GM10248 (cell line): ENCODE measurements at regions not wholly inside any gene's neighbourhood (a gene's known extent, or its start where the extent isn't known, plus 50 kb on each side); places are given as distances from the start of the nearest gene placed in this dataset.

Source experiments
- CTCF ChIA-PET: fragments of 300-600 bp; sonication (Branson Sonifier 250); formaldehyde crosslinking; extraction: SDS; loops from one replicate; lab custom pipeline; 2021; ENCODE audit warnings: antibody characterized with exemption; lab: Yijun Ruan, JAX
- POLR2A ChIA-PET: fragments of 350-650 bp; sonication (Branson Sonifier 250); formaldehyde crosslinking; extraction: SDS; loops from one replicate; lab custom pipeline; 2020; ENCODE audit warnings: antibody characterized with exemption; lab: Yijun Ruan, JAX
- DNase-seq: peaks from one replicate; pipeline ENCODE4 v3.0.0; 2012; ENCODE audit errors: extremely low spot score
- CTCF ChIP-seq: IDR thresholded peaks from 2 replicates; pipeline ENCODE4 v1.5.1; 2012; ENCODE audit warnings: mild to moderate bottlenecking, low read depth; ENCODE audit errors: extremely low read depth, missing control alignments, control extremely low read depth

GRCh38 chr6:159102373-159103160, 57.8 kb upstream of the TAGAP start:
- no peak for TF ChIP-seq CTCF
- CTCF ChIA-PET, result interaction anchor here (0.8 to 11.2 kb wide), 13 partner anchors 7 to 97 kb away, joined by 3 to 208 read pairs (median 16); partner anchors contain the start of genes RSPH3 and TAGAP
- no peak for DNase-seq
- POLR2A ChIA-PET, result no interaction called here

GRCh38 chr6:159101656-159102055, 56.9 kb upstream of the TAGAP start:
- ChIA-PET POLR2A (no interaction called here), CTCF (interaction anchor here (1.6 to 11.2 kb wide), 5 partner anchors 8 to 96 kb away, joined by 4 to 208 read pairs (median 26); partner anchors contain the start of genes RSPH3 and TAGAP)
- DNase-seq, result no peak
- TF ChIP-seq CTCF, result no peak

GRCh38 chr6:159100395-159101182, 55.8 kb upstream of the TAGAP start:
- DNase-seq, result no peak
- ChIA-PET POLR2A (no interaction called here), CTCF (interaction anchor here (1.2 to 11.2 kb wide), 7 partner anchors 9 to 95 kb away, joined by 3 to 208 read pairs (median 11); partner anchors contain the start of genes RSPH3 and TAGAP)
- no peak for TF ChIP-seq CTCF

- DNase-seq, result no peak
- ChIA-PET CTCF (interaction anchor here (1.2 to 2.8 kb wide), 3 partner anchors 10 to 35 kb away, joined by 3 to 18 read pairs (median 5); no protein-coding TSS in a partner anchor), POLR2A (no interaction called here)
- no peak for TF ChIP-seq CTCF
These were observed 55.2 kb upstream of the TAGAP start for GRCh38 chr6:159099961-159100360.

GRCh38 chr6:159099276-159099675, 54.5 kb upstream of the TAGAP start:
- TF ChIP-seq CTCF, result no peak
- ChIA-PET POLR2A (interaction anchor here (0.6 kb wide), 1 partner anchor 60 kb away, joined by 4 read pairs; no protein-coding TSS in a partner anchor), CTCF (interaction anchor here (1.1 to 2.8 kb wide), 5 partner anchors 11 to 126 kb away, joined by 3 to 18 read pairs (median 5); no protein-coding TSS in a partner anchor)
- no peak for DNase-seq

- ChIA-PET POLR2A (no interaction called here), CTCF (interaction anchor here (1.1 to 2.8 kb wide), 4 partner anchors 12 to 125 kb away, joined by 3 to 18 read pairs (median 6); no protein-coding TSS in a partner anchor)
- TF ChIP-seq CTCF, result no peak
These were observed 53.9 kb upstream of the TAGAP start for GRCh38 chr6:159098636-159099106.

More at GRCh38 chr6:159098636-159099106, 53.9 kb upstream of the TAGAP start:
- DNase-seq, result peak; percentile 48
